ENCODE measurements at regions not wholly inside any gene's neighbourhood (a gene's known extent, or its start where the extent isn't known, plus 50 kb on each side); places are given as distances from the start of the nearest gene placed in this dataset.

- TF ChIP-seq, protein P1, sequence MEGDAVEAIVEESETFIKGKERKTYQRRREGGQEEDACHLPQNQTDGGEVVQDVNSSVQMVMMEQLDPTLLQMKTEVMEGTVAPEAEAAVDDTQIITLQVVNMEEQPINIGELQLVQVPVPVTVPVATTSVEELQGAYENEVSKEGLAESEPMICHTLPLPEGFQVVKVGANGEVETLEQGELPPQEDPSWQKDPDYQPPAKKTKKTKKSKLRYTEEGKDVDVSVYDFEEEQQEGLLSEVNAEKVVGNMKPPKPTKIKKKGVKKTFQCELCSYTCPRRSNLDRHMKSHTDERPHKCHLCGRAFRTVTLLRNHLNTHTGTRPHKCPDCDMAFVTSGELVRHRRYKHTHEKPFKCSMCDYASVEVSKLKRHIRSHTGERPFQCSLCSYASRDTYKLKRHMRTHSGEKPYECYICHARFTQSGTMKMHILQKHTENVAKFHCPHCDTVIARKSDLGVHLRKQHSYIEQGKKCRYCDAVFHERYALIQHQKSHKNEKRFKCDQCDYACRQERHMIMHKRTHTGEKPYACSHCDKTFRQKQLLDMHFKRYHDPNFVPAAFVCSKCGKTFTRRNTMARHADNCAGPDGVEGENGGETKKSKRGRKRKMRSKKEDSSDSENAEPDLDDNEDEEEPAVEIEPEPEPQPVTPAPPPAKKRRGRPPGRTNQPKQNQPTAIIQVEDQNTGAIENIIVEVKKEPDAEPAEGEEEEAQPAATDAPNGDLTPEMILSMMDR (IDR thresholded peaks at IDR 0.05), result no peak
- no peak for TF ChIP-seq ZFX (IDR thresholded peaks at IDR 0.05; ENCODE audit: borderline replicate concordance)
Measured at GRCh38 chr3:835096-835495, 257.7 kb upstream of the CNTN6 start.
